GM23338 (cell line): ENCODE measurements at regions not wholly inside any gene's neighbourhood (a gene's known extent, or its start where the extent isn't known, plus 50 kb on each side); places are given as distances from the start of the nearest gene placed in this dataset.

ENCODE experiments used
- ATAC-seq: fragments of 200-7000 bp; cut with Tn5 transposase; 3 replicates; pipeline ENCODE4 v1.9.1; 2020
- DNase-seq: peaks from one replicate; pipeline ENCODE4 v3.0.0-alpha.2; 2015; ENCODE audit warnings: low spot score
- H2AFZ ChIP-seq: fragments of 200-600 bp; sonication (generic); 2 replicates; pipeline ENCODE4 v1.8.0; 2016; ENCODE audit warnings: antibody characterized with exemption, mild to moderate bottlenecking, moderate library complexity
- H3F3A ChIP-seq: fragments of 200-600 bp; sonication (generic); replicated peaks from 2 replicates; pipeline ENCODE4 v1.8.0; 2017; ENCODE audit warnings: antibody characterized with exemption, mixed run types, low read depth
- H3K27ac ChIP-seq: fragments of 200-600 bp; sonication (generic); 2 replicates; pipeline ENCODE4 v1.6.1; 2016; ENCODE audit warnings: low read depth
- H3K27me3 ChIP-seq: fragments of 200-600 bp; sonication (generic); 2 replicates; pipeline ENCODE4 v1.8.0; 2016; ENCODE audit warnings: mild to moderate bottlenecking, mixed run types, moderate library complexity; ENCODE audit not compliant: insufficient read depth
- H3K36me3 ChIP-seq: fragments of 200-600 bp; sonication (generic); 2 replicates; pipeline ENCODE4 v1.8.0; 2016; ENCODE audit warnings: mild to moderate bottlenecking; ENCODE audit not compliant: insufficient read depth
- H3K4me1 ChIP-seq: fragments of 200-600 bp; sonication (generic); 2 replicates; pipeline ENCODE4 v1.8.0; 2016; ENCODE audit warnings: mild to moderate bottlenecking, moderate library complexity; ENCODE audit not compliant: insufficient read depth
- H3K4me2 ChIP-seq: fragments of 200-600 bp; sonication (generic); 2 replicates; pipeline ENCODE4 v1.7.1; 2017; ENCODE audit warnings: mixed run types
- H3K4me3 ChIP-seq: fragments of 200-600 bp; sonication (generic); 2 replicates; pipeline ENCODE4 v1.6.1; 2016; ENCODE audit warnings: mixed run types
- H3K79me2 ChIP-seq: fragments of 200-600 bp; sonication (generic); replicated peaks from 2 replicates; pipeline ENCODE4 v1.8.0; 2017; ENCODE audit warnings: mild to moderate bottlenecking; ENCODE audit not compliant: insufficient read depth
- H3K9me2 ChIP-seq: fragments of 200-600 bp; sonication (generic); 2 replicates; pipeline ENCODE4 v1.8.0; 2017; ENCODE audit not compliant: insufficient read depth
- H4K20me1 ChIP-seq: fragments of 200-600 bp; sonication (generic); replicated peaks from 2 replicates; pipeline ENCODE4 v1.8.0; 2017; ENCODE audit warnings: mild to moderate bottlenecking; ENCODE audit not compliant: insufficient read depth
- H3K27ac Mint-ChIP-seq: 2 replicates; pipeline ENCODE4 v1.8.0; 2020; ENCODE audit warnings: inconsistent platforms, mild to moderate bottlenecking, moderate library complexity, mixed read lengths
- H3K27me3 Mint-ChIP-seq: 3 replicates; pipeline ENCODE4 v1.8.0; 2022; ENCODE audit warnings: low read depth, mild to moderate bottlenecking, moderate library complexity, mixed read lengths, inconsistent platforms; ENCODE audit not compliant: insufficient read depth, poor library complexity
- H3K36me3 Mint-ChIP-seq: 3 replicates; pipeline ENCODE4 v1.8.0; 2021; ENCODE audit warnings: low read depth, mild to moderate bottlenecking, inconsistent platforms, moderate library complexity, mixed read lengths
- H3K4me1 Mint-ChIP-seq: 3 replicates; pipeline ENCODE4 v1.8.0; 2020; ENCODE audit warnings: mild to moderate bottlenecking, inconsistent platforms, mixed read lengths
- H3K4me3 Mint-ChIP-seq: 3 replicates; pipeline ENCODE4 v1.8.0; 2021; ENCODE audit warnings: moderate library complexity, mild to moderate bottlenecking, inconsistent platforms, mixed read lengths
- H3K9me3 Mint-ChIP-seq: 3 replicates; pipeline ENCODE4 v1.8.0; 2020; ENCODE audit warnings: moderate library complexity, mild to moderate bottlenecking, inconsistent platforms, mixed read lengths
- CREB1 ChIP-seq: fragments of 250-450 bp; sonication (Bioruptor Pico); IDR thresholded peaks from 2 replicates; pipeline ENCODE4 v1.5.0; 2020; ENCODE audit warnings: low read depth, mild to moderate bottlenecking, moderate library complexity
- CTCF ChIP-seq, 2 experiments: fragments of 200-600 bp in 1 of 2; sonication (generic) in 1 of 2; conservative IDR thresholded peaks; 2 replicates each; pipeline versions ENCODE4 v1.5.1 to v1.6.1; 2016 to 2017; ENCODE audit warnings: antibody characterized with exemption in 2 of 2, low read depth in 2 of 2, mild to moderate bottlenecking in 2 of 2, moderate library complexity in 1 of 2
- EZH2 ChIP-seq: fragments of 200-600 bp; sonication (generic); IDR thresholded peaks from one replicate; pipeline ENCODE4 v1.8.0; 2017; ENCODE audit warnings: antibody characterized with exemption, mild to moderate bottlenecking, low read depth; ENCODE audit not compliant: unreplicated experiment
- EZH2phosphoT487 ChIP-seq: fragments of 200-600 bp; sonication (generic); IDR thresholded peaks from one replicate; pipeline ENCODE4 v1.8.1; 2018; ENCODE audit warnings: antibody characterized with exemption; ENCODE audit not compliant: unreplicated experiment
- JUNB ChIP-seq: IDR thresholded peaks from one replicate; pipeline ENCODE4 v1.6.1; 2016; ENCODE audit warnings: antibody characterized with exemption; ENCODE audit not compliant: unreplicated experiment
- ZNF114 ChIP-seq: fragments of 250-450 bp; sonication (Bioruptor Pico); IDR thresholded peaks from 2 replicates; pipeline ENCODE4 v1.5.0; 2020; ENCODE audit warnings: mild to moderate bottlenecking, moderate library complexity
- ZNF331 ChIP-seq: fragments of 250-450 bp; sonication (Bioruptor Pico); IDR thresholded peaks from 2 replicates; pipeline ENCODE4 v1.5.0; 2020; ENCODE audit warnings: low read depth, mild to moderate bottlenecking, moderate library complexity
- ZNF462 ChIP-seq: fragments of 250-450 bp; sonication (Bioruptor Pico); IDR thresholded peaks from 2 replicates; pipeline ENCODE4 v1.5.0; 2020; ENCODE audit warnings: mild to moderate bottlenecking, moderate library complexity

- no peak overlapping the region for H3K4me2 ChIP-seq
- Mint-ChIP-seq H3K36me3 (peaks cover 11% of the 10 kb centered on the region; the same call in 2 of the 3 replicates), H3K4me3 (no peak overlapping the region), H3K27me3 (peaks cover 2% of the 10 kb centered on the region), H3K27ac (no peak overlapping the region), H3K4me1 (no peaks in the 10 kb centered on the region), H3K9me3 (peaks cover 50% of the 10 kb centered on the region; the same call in 2 of the 3 replicates)
- no peak overlapping the region for H3K4me3 ChIP-seq
- ATAC-seq (no peak), DNase-seq (no peak)
- no peaks in the 10 kb centered on the region for H3F3A ChIP-seq
- no peak overlapping the region for H3K27ac ChIP-seq
- H4K20me1 ChIP-seq: no peaks in the 10 kb centered on the region
- H3K27me3 ChIP-seq: no peaks in the 10 kb centered on the region
- H3K36me3 ChIP-seq: peaks cover 3% of the 10 kb centered on the region; the same call in 1 of the 2 replicates
- H2AFZ ChIP-seq: no peak overlapping the region
- peaks cover 20% of the 10 kb centered on the region for H3K9me2 ChIP-seq
- no peaks in the 10 kb centered on the region for H3K4me1 ChIP-seq
- H3K79me2 ChIP-seq: no peaks in the 10 kb centered on the region
- TF ChIP-seq ZNF331: no peak
- TF ChIP-seq CREB1 (CRISPR knock-in tag): no peak
- no peak for TF ChIP-seq EZH2
- no peak for TF ChIP-seq ZNF114 (CRISPR knock-in tag)
These were observed 55.2 kb upstream of the IL12B start for GRCh38 chr5:159385536-159385935.

- no peak for TF ChIP-seq ZNF462
- no peak for TF ChIP-seq EZH2
- TF ChIP-seq ZNF114 (CRISPR knock-in tag): no peak
- TF ChIP-seq CREB1 (CRISPR knock-in tag): no peak
- TF ChIP-seq CTCF (conservative IDR thresholded peaks at IDR 0.05; ENCODE audit: low read depth in 2 of 2): no peak
- TF ChIP-seq EZH2phosphoT487: no peak
- no peak for TF ChIP-seq JUNB
- no peak for ATAC-seq
- peaks cover 47% of the 10 kb centered on the region; the same call in 2 of the 3 replicates for H3K9me3 Mint-ChIP-seq
These were observed 55.9 kb upstream of the IL12B start for GRCh38 chr5:159386028-159386711.

More at GRCh38 chr5:159386028-159386711, 55.9 kb upstream of the IL12B start:
- Mint-ChIP-seq H3K4me1 (no peaks in the 10 kb centered on the region), H3K27ac (no peak overlapping the region), H3K27me3 (peaks cover 2% of the 10 kb centered on the region), H3K4me3 (no peak overlapping the region), H3K36me3 (peaks cover 11% of the 10 kb centered on the region; the same call in 2 of the 3 replicates)
- no peaks in the 10 kb centered on the region for H3F3A ChIP-seq
- no peaks in the 10 kb centered on the region for H3K4me1 ChIP-seq
- H3K27me3 ChIP-seq: no peaks in the 10 kb centered on the region
- peaks cover 3% of the 10 kb centered on the region; the same call in 1 of the 2 replicates for H3K36me3 ChIP-seq
- DNase-seq: no peak
- peaks cover 23% of the 10 kb centered on the region for H3K9me2 ChIP-seq
- H3K4me3 ChIP-seq: no peak overlapping the region
- H3K79me2 ChIP-seq: no peaks in the 10 kb centered on the region
- H3K27ac ChIP-seq: no peak overlapping the region
- H4K20me1 ChIP-seq: no peaks in the 10 kb centered on the region
- H3K4me2 ChIP-seq: no peak overlapping the region
- no peak overlapping the region for H2AFZ ChIP-seq
